Transverse colon (tissue), 4 donors: ENCODE measurements at regions not wholly inside any gene's neighbourhood (a gene's known extent, or its start where the extent isn't known, plus 50 kb on each side); places are given as distances from the start of the nearest gene placed in this dataset.

ENCODE experiments used
- DNase-seq: peaks from one replicate; pipeline ENCODE4 v3.0.0-alpha.2; 2019
- H3K27ac ChIP-seq, 4 donors: fragments of 200-600 bp; sonication (generic); 2 replicates each; pipeline ENCODE4 v1.5.1; 2016 to 2018; ENCODE audit warnings: inconsistent platforms in 4 of 4
- H3K27me3 ChIP-seq: fragments of 200-600 bp; sonication (generic); 2 replicates; pipeline ENCODE4 v1.5.1; 2017; ENCODE audit warnings: inconsistent platforms
- H3K36me3 ChIP-seq, 4 donors: fragments of 200-600 bp; sonication (generic); 2 replicates each; pipeline ENCODE4 v1.5.1; 2017 to 2019; ENCODE audit warnings: inconsistent platforms in 4 of 4
- H3K4me1 ChIP-seq, 4 donors: fragments of 200-600 bp; sonication (generic); 2 replicates each; pipeline ENCODE4 v1.5.1; 2017 to 2020; ENCODE audit warnings: inconsistent platforms in 4 of 4
- H3K4me3 ChIP-seq, 4 donors: fragments of 200-600 bp; sonication (generic); 1 replicate in 1 of 4; 2 replicates in 3 of 4; pipeline versions ENCODE4 v1.5.1 to v1.6.1; 2017 to 2019; ENCODE audit warnings: inconsistent platforms in 4 of 4
- H3K9me3 ChIP-seq, 2 donors: fragments of 200-600 bp; sonication (generic); 2 replicates each; pipeline ENCODE4 v1.5.1; 2017 to 2019; ENCODE audit warnings: inconsistent platforms in 2 of 2
- EP300 ChIP-seq: sonication (generic); formaldehyde crosslinking; IDR thresholded peaks from one replicate; pipeline ENCODE4 v1.6.1; 2017; ENCODE audit warnings: antibody characterized with exemption, low read depth
- POLR2A ChIP-seq: fragments of 450-650 bp; IDR thresholded peaks from one replicate; pipeline ENCODE4 v1.6.1; 2016; ENCODE audit warnings: antibody characterized with exemption, mild to moderate bottlenecking, moderate library complexity
- POLR2AphosphoS5 ChIP-seq, 3 donors: sonication (generic); formaldehyde crosslinking; IDR thresholded peaks; one replicate each; pipeline ENCODE4 v1.6.1; 2016; ENCODE audit warnings: antibody characterized with exemption in 3 of 3
- WGBS, 2 donors: methylation state at CpG; one replicate each; pipeline ENCODE4 v1.1.5; 2018; ENCODE audit warnings: low coverage in 1 of 2; 5-methylcytosine and 5-hydroxymethylcytosine counted together
- in situ Hi-C, 4 donors: fragments of 200-750 bp; cut with MboI; loops; one replicate each; pipeline versions ENCODE4 v1.15.0 to v1.15.1; 2017; ENCODE audit warnings: low sequenced_read_pairs in 3 of 4, low pct_ligation_motif_present in 1 of 4, low pct_unique_long_range_greater_than_20kb in 1 of 4
- intact Hi-C: fragments of 100-400 bp; cut with DNase I; formaldehyde crosslinking; loops from one replicate; pipeline ENCODE4 v1.15.1; 2023; ENCODE audit warnings: low total_unique reads
- TF ChIP-seq, protein P1 (sequence below), 5 experiments: fragments of 200-600 bp in 3 of 5; fragments of 450-650 bp in 2 of 5; sonication (generic) in 3 of 5; IDR thresholded peaks; 1 replicate in 2 of 5; 2 replicates in 3 of 5; pipeline ENCODE4 v1.5.1; 2016 to 2017; ENCODE audit warnings: antibody characterized with exemption in 5 of 5, inconsistent platforms in 3 of 5, mild to moderate bottlenecking in 2 of 5, moderate library complexity in 1 of 5

DNA sequence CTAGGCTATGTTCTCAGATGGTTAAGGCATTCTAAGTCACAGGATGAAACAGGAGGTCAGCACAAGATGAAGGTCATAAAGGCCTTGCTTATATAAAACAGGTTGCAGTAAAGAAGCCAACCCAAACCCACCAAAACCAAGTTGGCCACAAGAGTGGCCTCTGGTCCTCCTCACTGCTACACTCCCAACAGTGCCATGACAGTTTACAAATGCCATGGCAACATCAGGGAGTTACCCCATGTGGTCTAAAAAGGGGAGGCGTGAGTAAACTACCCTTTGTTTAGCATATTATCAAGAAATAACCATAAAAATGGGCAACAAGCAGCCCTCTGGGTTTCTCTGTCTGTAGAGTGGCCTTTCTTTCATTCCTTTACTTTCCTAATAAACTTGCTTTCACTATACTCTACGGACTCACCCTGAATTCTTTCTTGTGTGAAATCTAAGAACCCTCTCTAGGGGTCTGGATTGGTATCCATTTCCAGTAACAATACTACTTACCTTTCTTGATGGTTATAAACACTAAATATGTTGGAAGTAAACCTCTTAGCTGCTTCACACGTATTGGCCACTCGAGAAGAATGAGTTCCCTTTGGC lies 1237.9 kb downstream of the FAM181B start:
- TF ChIP-seq POLR2AphosphoS5 (IDR thresholded peaks at IDR 0.05) (no peak), EP300 (no peak), POLR2A (no peak)
- TF ChIP-seq, protein P1, sequence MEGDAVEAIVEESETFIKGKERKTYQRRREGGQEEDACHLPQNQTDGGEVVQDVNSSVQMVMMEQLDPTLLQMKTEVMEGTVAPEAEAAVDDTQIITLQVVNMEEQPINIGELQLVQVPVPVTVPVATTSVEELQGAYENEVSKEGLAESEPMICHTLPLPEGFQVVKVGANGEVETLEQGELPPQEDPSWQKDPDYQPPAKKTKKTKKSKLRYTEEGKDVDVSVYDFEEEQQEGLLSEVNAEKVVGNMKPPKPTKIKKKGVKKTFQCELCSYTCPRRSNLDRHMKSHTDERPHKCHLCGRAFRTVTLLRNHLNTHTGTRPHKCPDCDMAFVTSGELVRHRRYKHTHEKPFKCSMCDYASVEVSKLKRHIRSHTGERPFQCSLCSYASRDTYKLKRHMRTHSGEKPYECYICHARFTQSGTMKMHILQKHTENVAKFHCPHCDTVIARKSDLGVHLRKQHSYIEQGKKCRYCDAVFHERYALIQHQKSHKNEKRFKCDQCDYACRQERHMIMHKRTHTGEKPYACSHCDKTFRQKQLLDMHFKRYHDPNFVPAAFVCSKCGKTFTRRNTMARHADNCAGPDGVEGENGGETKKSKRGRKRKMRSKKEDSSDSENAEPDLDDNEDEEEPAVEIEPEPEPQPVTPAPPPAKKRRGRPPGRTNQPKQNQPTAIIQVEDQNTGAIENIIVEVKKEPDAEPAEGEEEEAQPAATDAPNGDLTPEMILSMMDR (IDR thresholded peaks at IDR 0.05) = no peak
- DNase-seq = no peak
- Histone ChIP-seq H3K27ac (no peak overlapping the region), H3K4me1 (no peaks in the 10 kb centered on the region), H3K9me3 (no peaks in the 10 kb centered on the region), H3K4me3 (no peak overlapping the region), H3K36me3 (no peaks in the 10 kb centered on the region), H3K27me3 (no peaks in the 10 kb centered on the region)
- intact Hi-C loops (no loop called here), in situ Hi-C loops (no loop called here)
- WGBS, 2 donors = 79 to 93% methylated on average over 2 to 4 of the region's 4 CpGs

DNA sequence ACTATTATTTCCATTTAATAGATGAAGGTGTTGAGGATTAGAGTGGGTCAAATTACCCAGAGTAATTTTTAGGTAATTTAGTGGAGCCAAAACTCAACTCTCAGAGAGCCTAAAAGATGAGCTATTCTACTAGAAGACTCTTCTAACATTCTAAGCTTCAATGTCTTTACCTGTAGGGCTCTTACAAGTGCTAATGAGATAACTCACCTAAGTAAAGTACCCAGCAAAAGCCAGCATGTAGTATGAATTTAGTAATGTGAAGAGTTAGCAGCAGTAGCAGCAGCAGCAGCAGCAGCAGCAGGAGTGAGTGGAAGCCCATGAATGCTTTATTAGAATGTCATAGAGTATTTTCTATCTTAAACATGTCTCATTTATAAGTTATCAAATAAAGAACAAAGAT lies 1239.2 kb downstream of the FAM181B start:
- Histone ChIP-seq H3K27ac (no peak overlapping the region), H3K4me3 (no peak overlapping the region), H3K4me1 (no peaks in the 10 kb centered on the region), H3K27me3 (no peaks in the 10 kb centered on the region), H3K36me3 (no peaks in the 10 kb centered on the region), H3K9me3 (no peaks in the 10 kb centered on the region)
- intact Hi-C loops = no loop called here
- DNase-seq = no peak
- in situ Hi-C loops = no loop called here
- TF ChIP-seq EP300 (no peak), POLR2AphosphoS5 (IDR thresholded peaks at IDR 0.05) (no peak), POLR2A (no peak)
- TF ChIP-seq, protein P1 (IDR thresholded peaks at IDR 0.05) = no peak

DNA sequence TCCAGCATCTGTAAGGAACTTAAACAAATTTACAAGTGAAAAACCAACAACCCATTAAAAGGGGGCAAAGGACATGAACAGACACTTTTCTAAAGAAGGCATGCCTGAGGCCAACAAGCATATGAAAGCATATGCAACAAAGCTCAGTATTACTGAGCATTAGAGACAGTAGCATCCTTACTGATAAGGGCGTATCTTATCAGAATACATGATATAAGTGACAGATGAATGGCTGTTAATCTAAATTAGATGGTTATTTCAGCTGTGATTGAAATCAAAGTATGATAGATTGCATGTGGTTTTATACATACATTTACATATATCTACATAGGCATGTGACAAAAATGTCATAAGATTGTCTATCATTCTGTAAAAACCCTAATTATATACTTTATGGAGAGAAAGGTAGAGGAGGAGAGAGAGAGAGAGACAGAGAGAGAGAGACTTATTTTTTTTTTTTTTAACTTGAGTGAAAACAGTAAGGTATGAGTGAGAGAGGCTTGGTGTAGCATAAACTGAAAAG lies 1240.7 kb downstream of the FAM181B start:
- H3K4me3 ChIP-seq = no peak overlapping the region
- intact Hi-C loops = no loop called here
- H3K27ac ChIP-seq = no peak overlapping the region
- no peak for DNase-seq
- H3K27me3 ChIP-seq = no peaks in the 10 kb centered on the region
- WGBS, 2 donors = 75 to 87% methylated on average over 1 of the region's 1 CpG
- H3K36me3 ChIP-seq = no peaks in the 10 kb centered on the region
- TF ChIP-seq, protein P1 (IDR thresholded peaks at IDR 0.05) = no peak
- TF ChIP-seq POLR2AphosphoS5 (IDR thresholded peaks at IDR 0.05) (no peak), POLR2A (no peak), EP300 (no peak)
- H3K4me1 ChIP-seq = no peaks in the 10 kb centered on the region
- in situ Hi-C loops = no loop called here
- H3K9me3 ChIP-seq = no peaks in the 10 kb centered on the region

DNA sequence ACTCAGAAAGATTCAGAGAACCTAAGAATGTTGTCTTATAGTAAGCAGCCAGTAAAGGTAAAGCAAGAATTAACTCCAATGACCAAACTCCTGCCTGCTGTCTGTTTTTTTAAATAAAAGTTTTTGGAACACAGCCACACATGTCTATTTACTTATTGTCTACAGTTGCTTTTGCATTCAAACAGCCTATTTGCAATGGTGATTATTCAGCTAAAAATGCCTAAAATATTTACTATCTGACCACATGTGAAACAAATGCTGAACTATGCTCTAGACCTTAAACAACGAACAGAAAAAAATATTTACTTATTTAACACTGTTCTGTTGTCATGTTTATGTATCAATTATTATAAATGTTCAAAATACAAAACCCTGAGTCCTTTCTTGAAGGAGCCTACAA lies 1246.6 kb downstream of the FAM181B start:
- intact Hi-C loops = no loop called here
- DNase-seq = no peak
- Histone ChIP-seq H3K4me1 (no peaks in the 10 kb centered on the region), H3K27me3 (no peaks in the 10 kb centered on the region), H3K9me3 (no peaks in the 10 kb centered on the region), H3K36me3 (no peaks in the 10 kb centered on the region), H3K4me3 (no peak overlapping the region), H3K27ac (no peak overlapping the region)
- in situ Hi-C loops = no loop called here
- 52 to 64% methylated on average over 1 of the region's 1 CpG for WGBS, 2 donors
- TF ChIP-seq POLR2AphosphoS5 (IDR thresholded peaks at IDR 0.05) (no peak), EP300 (no peak), POLR2A (no peak)
- TF ChIP-seq, protein P1 (IDR thresholded peaks at IDR 0.05) = no peak
